Activated T-helper 17 cell treated with anti-CD3 and anti-CD28 coated beads, Interleukin-2, amount 50 U/mL, for 72 hours (primary cell): ENCODE measurements at regions not wholly inside any gene's neighbourhood (a gene's known extent, or its start where the extent isn't known, plus 50 kb on each side); places are given as distances from the start of the nearest gene placed in this dataset.

ENCODE experiments used
- ATAC-seq: fragments of 150-1000 bp; cut with Tn5 transposase; replicated peaks from 2 replicates; pipeline ENCODE4 v1.10.0; 2021; ENCODE audit warnings: mild to moderate bottlenecking, moderate library complexity
- H3K27ac Mint-ChIP-seq: one replicate; pipeline ENCODE4 v1.8.0; 2022; ENCODE audit warnings: mixed read lengths
- H3K27me3 Mint-ChIP-seq: one replicate; pipeline ENCODE4 v1.8.0; 2022; ENCODE audit warnings: mixed read lengths
- H3K36me3 Mint-ChIP-seq: one replicate; pipeline ENCODE4 v1.8.0; 2022; ENCODE audit warnings: low read depth, mild to moderate bottlenecking, mixed read lengths
- H3K4me1 Mint-ChIP-seq: one replicate; pipeline ENCODE4 v1.8.0; 2022; ENCODE audit warnings: mixed read lengths
- H3K4me3 Mint-ChIP-seq: one replicate; pipeline ENCODE4 v1.8.0; 2022; ENCODE audit warnings: mild to moderate bottlenecking, mixed read lengths
- H3K9me3 Mint-ChIP-seq: one replicate; pipeline ENCODE4 v1.8.0; 2022; ENCODE audit warnings: mixed read lengths

DNA sequence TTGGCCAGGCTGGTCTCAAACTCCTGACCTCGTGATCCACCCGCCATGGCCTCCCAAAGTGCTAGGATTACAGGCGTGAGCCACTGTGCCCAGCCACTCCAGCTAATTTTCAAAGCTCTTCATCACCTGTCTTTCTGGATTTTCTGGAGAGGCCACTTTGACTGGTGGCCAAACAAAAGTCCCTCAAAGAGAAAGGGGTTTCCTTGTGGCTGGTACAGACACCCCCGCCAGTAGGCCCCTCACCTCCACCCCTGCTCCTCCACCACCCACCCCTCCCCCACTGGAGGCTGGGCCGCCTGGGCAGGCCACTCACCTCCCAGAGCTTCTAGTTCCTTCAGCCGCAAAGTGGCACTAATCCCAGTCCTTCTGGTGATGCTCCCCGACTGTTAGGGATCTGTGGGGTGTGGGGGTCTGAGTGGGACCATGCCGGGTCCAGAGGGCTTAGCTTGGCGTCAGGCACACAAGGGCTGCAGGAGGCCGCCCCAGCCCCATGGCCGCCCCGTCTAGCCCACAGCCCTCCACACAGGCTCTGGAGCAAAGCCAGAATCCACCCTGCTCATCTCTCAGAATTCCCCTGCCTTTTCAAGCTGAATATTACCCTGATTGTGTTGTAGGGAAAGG is 182.0 kb upstream of the IER5L start:
- H3K27ac Mint-ChIP-seq, result no peak overlapping the region
- H3K4me1 Mint-ChIP-seq, result no peaks in the 10 kb centered on the region
- H3K4me3 Mint-ChIP-seq, result no peak overlapping the region
- H3K36me3 Mint-ChIP-seq, result no peaks in the 10 kb centered on the region
- ATAC-seq, result no peak
- H3K27me3 Mint-ChIP-seq, result peaks cover 2% of the 10 kb centered on the region
- no peaks in the 10 kb centered on the region for H3K9me3 Mint-ChIP-seq

DNA sequence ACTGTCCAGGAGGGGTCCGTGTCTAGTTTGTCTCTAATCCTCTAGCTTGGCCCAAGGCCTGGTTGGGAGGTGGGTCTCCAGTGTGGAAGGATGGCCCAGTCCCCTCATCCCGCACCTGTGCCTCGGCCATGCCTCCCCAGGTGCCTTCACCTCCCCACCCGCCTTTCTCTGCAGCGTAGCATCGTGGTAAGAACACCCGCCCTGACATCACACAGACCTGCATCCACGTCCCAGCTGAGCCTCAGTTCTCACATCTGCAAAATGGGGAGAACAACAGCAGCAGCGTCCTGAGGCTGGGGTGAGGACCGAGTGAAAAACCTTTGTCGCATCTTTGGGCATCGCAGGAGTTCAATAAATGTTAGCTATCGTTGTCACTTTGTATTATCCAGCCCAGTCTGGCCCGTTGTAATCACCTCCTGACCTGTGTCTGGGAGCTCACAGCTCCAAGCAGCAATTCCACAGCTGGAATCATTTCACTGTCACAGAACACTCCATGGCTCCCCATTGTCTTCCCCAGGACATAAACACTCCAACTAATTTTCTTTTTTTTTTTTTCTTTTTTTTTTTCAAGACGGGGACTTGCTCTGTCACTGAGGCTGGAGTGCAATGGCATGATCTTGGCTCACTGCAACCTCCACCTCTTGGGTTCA is 181.2 kb upstream of the IER5L start:
- Mint-ChIP-seq H3K4me1 (no peaks in the 10 kb centered on the region), H3K9me3 (no peaks in the 10 kb centered on the region), H3K4me3 (no peak overlapping the region), H3K27ac (no peak overlapping the region), H3K36me3 (no peaks in the 10 kb centered on the region), H3K27me3 (no peaks in the 10 kb centered on the region)
- no peak for ATAC-seq

DNA sequence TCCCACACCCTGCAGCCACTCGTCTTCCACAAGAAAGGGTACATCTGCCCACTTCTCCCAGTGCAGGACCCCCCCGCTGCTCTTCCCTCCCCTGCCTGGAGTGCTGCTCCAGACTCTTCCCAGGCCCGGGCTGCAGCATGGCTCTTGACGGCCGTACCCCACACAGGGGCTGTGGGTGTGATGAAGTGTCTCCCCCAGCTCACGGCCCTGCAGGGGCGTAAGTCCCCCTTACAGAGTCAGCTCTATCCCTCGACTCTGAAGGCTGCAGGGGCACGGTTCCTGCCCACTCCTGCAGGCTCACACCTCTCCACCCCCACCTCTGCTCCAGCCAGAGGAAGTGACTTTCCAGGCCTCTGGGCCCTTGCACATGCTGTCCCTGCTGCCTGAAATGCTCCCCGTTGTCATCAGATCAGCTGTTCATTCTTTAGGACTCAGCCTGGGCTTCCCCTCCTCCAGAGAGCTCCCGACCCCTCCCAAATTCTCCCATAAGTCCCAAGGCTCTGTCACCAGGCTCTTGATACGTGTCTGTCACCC is 180.6 kb upstream of the IER5L start:
- H3K4me3 Mint-ChIP-seq, result no peak overlapping the region
- no peak overlapping the region for H3K27ac Mint-ChIP-seq
- ATAC-seq, result no peak
- no peaks in the 10 kb centered on the region for H3K36me3 Mint-ChIP-seq
- H3K4me1 Mint-ChIP-seq, result no peaks in the 10 kb centered on the region
- no peaks in the 10 kb centered on the region for H3K27me3 Mint-ChIP-seq
- no peaks in the 10 kb centered on the region for H3K9me3 Mint-ChIP-seq

DNA sequence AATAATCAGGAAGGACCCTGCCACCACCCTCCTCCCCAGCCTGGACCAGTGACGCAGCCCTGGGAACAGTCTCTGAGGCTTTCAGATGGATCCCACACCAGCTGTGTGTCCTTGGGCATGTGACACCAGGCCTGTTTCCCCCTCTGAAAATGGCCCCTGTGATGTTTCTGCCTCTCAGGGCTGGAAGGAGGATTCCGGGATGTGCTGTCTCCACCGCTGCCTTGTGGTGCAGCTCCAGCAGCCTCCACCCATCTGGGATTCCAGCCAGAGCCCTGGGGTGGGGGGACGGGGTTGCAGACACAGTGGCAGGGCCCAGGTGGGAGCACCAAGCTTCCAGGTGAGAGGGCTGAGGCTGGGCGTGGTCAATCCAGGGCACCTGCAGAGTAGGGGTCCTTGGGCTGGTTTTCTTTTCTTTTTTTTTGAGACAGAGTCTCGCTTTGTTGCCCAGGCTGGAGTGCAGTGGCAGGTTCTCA is 179.7 kb upstream of the IER5L start:
- no peak overlapping the region for H3K4me3 Mint-ChIP-seq
- no peaks in the 10 kb centered on the region for H3K27me3 Mint-ChIP-seq
- no peaks in the 10 kb centered on the region for H3K9me3 Mint-ChIP-seq
- no peak overlapping the region for H3K27ac Mint-ChIP-seq
- H3K36me3 Mint-ChIP-seq, result no peaks in the 10 kb centered on the region
- no peaks in the 10 kb centered on the region for H3K4me1 Mint-ChIP-seq
- ATAC-seq, result no peak

DNA sequence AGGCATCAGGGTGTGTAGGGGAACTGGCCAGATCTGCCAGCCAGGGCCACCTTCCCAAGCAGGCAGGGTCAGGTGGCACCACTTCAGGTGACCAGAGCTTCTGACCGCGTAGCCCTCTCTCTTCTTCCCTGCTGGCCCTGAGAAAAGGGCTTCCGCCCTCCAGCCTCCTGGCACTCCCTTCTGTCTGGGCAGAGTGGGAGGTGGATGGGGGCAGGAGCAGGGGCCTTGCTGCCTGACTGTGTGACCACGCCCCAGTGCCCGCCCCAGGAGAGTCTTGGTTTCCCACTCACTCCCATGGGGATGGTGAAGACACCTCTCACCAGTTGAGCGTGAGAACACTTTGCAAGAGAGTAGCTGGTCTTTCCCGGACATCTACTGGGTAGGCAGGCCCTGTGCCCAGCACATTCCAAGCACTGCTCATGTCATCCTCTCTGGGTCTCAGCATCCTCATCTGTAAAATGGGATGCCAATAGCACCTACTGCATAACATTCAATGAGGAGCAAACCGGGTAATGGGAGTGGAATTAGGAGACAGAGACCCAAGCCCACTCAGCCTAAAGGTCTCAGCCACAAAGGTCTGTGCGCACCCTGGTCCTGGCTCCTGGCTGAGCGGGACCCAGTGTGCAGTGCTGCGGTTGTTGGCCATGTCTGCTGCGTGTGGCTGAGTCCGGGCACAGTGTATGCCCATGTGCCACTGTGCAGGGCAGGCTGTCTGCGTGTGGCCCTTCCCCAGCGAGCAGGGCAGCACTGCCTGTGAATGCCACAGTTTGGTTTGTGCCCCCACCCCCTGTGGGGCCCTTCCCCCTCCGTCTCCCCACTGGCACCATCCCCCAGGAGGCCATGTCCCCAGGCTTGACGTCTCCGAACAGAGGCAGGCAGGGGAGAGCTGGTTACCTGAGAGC is 179.1 kb upstream of the IER5L start:
- no peak for ATAC-seq
- H3K27ac Mint-ChIP-seq, result no peak overlapping the region
- no peaks in the 10 kb centered on the region for H3K27me3 Mint-ChIP-seq
- H3K36me3 Mint-ChIP-seq, result no peaks in the 10 kb centered on the region
- H3K4me3 Mint-ChIP-seq, result no peak overlapping the region
- H3K4me1 Mint-ChIP-seq, result no peaks in the 10 kb centered on the region
- H3K9me3 Mint-ChIP-seq, result no peaks in the 10 kb centered on the region

DNA sequence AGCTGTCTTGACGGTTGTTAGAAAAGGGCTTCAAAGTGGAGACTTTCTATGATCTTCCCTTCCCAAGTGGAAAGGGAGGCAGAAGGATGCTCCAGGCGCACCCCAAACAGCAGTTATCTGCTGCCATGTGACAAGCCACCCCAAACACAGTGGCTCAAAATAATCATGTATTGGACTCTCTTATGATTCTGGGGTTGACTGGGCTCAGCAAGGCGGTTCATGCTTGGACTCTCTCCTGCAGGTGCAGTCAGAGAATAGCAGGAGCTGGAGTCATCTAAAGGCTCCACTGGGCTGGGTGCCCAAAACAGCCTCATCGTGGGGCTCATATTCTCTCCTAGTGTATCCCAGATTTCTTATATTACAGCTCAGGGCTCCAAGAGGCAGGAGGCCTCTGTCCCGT is 177.6 kb upstream of the IER5L start:
- no peak overlapping the region for H3K27ac Mint-ChIP-seq
- no peaks in the 10 kb centered on the region for H3K4me1 Mint-ChIP-seq
- ATAC-seq, result no peak
- H3K27me3 Mint-ChIP-seq, result no peaks in the 10 kb centered on the region
- no peak overlapping the region for H3K4me3 Mint-ChIP-seq
- H3K9me3 Mint-ChIP-seq, result no peaks in the 10 kb centered on the region
- no peaks in the 10 kb centered on the region for H3K36me3 Mint-ChIP-seq

DNA sequence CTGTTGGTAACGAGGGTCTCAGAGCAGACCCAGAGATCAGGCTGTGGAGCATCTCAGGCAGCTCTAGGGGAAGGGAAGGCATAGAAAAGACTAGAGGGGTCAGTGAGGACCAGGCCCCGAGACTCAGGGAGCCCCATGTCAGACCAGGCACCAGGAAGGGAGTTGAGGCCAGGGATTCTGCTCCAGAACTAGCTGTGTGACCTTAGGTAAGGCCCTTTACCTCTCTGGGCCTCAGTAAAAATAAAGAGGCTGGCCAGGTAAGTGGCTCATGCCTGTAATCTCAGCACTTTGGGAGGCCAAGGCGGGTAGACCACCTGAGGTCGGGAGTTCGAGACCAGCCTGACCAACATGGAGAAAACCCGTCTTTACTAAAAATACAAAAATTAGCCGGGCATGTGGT is 176.4 kb upstream of the IER5L start:
- Mint-ChIP-seq H3K4me1 (no peaks in the 10 kb centered on the region), H3K27me3 (no peaks in the 10 kb centered on the region), H3K36me3 (no peaks in the 10 kb centered on the region), H3K9me3 (no peaks in the 10 kb centered on the region), H3K27ac (no peak overlapping the region), H3K4me3 (no peak overlapping the region)
- no peak for ATAC-seq

DNA sequence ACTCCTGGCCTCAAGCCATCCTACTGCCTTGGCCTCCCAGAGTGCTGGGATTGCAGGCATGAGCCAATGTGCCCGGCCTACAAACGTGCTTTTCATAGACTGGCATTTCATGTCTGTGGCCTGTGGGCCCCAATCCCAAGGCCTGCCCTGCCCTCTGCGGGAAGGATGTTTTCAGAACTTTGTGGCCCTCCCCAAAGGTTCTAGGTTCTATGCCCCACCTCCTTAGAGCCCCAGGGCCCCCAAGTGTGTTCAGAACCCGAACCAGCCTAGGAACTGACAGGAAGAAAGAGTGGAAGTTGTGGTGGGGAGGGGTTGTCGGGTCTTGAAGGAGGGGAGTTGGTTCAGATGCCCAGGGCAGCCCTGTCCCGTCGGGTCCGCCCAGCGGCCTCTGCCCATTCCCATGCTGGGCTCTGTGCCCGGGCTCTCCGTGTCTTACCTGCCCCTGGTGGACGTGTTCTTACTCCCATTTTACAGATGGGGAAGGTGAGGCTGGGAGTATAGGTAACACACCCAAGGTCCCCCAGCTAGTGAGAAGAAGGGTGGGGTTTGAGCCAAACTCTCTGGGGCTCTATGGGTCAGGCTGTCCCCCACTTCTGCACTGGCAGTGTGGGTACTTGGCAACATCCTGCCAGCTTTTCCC is 175.8 kb upstream of the IER5L start:
- no peaks in the 10 kb centered on the region for H3K4me1 Mint-ChIP-seq
- H3K36me3 Mint-ChIP-seq, result no peaks in the 10 kb centered on the region
- ATAC-seq, result no peak
- no peaks in the 10 kb centered on the region for H3K27me3 Mint-ChIP-seq
- H3K27ac Mint-ChIP-seq, result no peak overlapping the region
- H3K4me3 Mint-ChIP-seq, result no peak overlapping the region
- H3K9me3 Mint-ChIP-seq, result no peaks in the 10 kb centered on the region

DNA sequence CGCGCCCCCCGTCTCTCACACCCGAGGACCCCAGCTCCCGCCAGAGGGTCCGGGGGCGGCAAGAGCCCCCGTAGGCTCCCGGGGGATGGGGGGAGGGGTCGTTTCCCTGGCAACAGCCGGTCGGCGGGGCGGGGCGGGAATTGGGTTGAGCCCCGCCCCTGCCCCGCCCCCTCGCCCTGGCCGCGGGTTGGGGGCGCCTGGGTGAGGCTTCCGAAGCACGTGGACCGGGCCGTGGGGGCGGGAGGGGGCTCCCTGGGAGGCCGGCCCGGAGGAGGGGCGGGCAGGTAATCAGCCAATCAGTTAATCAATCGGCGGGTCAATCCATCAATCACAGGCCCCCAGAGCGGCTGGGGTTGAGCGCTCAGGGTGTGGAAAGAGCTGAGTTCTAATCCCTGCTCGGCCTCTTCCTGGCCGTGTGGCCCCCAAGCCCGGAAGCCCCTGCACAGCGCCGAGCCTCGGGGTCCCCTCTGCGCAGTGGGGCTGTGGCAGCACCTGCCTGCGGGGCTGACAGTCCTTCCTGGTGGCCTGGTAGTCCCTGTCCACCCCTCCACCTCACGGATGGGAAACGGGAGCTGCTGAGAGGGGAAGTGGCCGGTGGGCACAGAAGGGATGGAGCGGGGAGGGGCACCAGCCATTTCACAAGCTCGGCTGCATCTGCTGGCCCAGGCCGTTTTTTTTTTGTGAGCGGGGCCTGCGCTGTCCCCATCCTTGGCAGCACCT is 174.2 kb upstream of the IER5L start:
- Mint-ChIP-seq H3K36me3 (no peaks in the 10 kb centered on the region), H3K27me3 (no peaks in the 10 kb centered on the region), H3K27ac (no peak overlapping the region), H3K4me1 (no peaks in the 10 kb centered on the region), H3K9me3 (no peaks in the 10 kb centered on the region), H3K4me3 (no peak overlapping the region)
- ATAC-seq, result no peak

DNA sequence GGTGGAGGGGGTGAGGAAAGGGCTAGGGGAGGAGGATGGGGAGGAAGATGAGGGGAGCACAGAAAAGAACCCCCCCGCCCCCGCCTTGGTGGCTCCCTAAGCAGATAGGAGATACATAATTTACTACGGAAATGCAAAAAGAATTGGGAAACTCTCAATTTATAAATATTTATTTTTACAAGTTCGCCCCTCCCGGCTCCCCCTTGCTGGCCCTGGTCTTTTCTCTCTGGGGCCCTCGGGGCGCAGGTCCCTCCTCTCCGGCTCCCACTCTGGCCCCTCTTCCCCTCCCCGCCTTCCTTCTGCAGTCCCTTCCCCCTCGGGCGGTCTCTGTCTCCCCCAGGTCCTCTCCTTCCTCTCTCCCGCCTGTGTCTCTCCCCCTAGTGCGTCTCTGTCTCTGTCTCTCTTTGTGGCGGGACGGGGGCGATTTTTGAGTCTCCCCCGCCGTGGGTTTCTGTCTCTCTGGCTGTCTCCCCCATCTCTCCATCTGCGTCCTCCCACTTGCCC is 173.6 kb upstream of the IER5L start:
- no peaks in the 10 kb centered on the region for H3K36me3 Mint-ChIP-seq
- H3K27ac Mint-ChIP-seq, result no peak overlapping the region
- H3K9me3 Mint-ChIP-seq, result no peaks in the 10 kb centered on the region
- no peaks in the 10 kb centered on the region for H3K27me3 Mint-ChIP-seq
- H3K4me1 Mint-ChIP-seq, result no peaks in the 10 kb centered on the region
- ATAC-seq, result no peak
- H3K4me3 Mint-ChIP-seq, result no peak overlapping the region

DNA sequence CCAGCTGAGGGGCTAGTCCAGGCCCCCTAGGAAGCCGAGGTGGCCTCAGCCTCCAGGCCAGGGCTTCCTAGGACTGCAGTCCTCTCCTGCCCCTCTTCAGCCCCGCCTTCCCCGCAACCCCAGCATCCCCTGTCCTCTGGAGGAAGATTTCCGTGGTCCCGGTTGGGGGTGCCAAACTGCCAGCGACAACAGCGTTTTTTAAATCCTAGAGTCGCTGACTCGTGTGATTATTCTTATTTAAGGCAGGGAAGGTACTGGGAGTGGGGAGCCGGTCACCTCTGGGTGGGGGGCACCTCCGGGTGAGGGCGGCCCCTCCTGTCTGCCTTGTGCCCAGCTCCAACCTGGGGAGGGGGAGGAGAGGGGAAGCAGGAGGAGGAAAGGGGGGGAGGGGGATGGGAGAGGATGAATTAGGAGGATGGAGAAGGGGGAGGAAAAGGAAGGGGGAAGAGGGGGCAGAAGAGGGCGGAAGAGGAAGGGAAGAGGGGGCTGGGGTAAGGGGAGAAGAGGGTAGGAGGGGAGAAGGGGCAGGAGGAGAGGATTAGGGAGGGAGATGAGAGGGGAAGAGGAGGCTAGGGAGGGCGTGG is 173.1 kb upstream of the IER5L start:
- no peaks in the 10 kb centered on the region for H3K27me3 Mint-ChIP-seq
- H3K27ac Mint-ChIP-seq, result no peak overlapping the region
- H3K4me1 Mint-ChIP-seq, result no peaks in the 10 kb centered on the region
- H3K9me3 Mint-ChIP-seq, result no peaks in the 10 kb centered on the region
- ATAC-seq, result no peak
- H3K36me3 Mint-ChIP-seq, result no peaks in the 10 kb centered on the region
- H3K4me3 Mint-ChIP-seq, result no peak overlapping the region

DNA sequence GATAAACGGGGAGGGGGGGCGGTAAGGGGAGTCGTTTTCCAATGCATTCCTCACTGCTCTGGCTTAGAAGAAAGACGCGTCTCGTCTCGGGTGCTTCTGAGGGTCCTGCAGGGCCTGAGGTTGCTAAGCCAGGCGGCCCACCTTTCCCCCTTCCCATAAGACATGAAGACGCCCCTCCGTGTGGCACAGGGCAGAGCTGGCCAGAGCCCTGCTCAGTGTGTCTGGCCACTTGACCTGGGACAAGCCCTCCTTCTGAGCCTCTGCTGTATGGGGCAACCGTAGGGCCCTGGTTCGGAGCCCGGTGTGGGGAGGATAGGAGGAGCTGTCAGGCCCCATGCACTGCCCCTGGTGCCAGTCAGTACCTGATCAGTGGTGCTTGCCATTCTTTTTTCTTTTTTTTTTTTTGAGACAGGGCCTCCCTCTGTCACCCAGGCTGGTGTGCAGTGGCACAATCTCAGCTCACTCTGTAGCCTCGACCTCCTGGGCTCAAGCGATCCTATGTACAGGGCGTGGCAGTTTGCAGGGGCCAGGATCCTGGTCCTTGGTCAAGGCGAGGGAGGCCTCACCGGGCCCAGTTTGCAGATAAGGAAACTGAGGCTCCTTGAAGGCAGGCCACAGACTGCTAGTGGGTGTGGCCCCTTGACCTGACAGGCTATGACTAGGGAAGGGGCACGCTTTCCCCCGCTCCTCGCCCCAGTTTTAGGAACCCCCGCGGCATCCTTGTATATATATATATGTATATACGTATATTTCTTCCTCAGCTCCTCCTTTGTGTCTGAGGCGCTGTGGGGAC is 172.3 kb upstream of the IER5L start:
- Mint-ChIP-seq H3K4me3 (no peak overlapping the region), H3K36me3 (no peaks in the 10 kb centered on the region), H3K27ac (no peak overlapping the region), H3K4me1 (no peaks in the 10 kb centered on the region), H3K27me3 (no peaks in the 10 kb centered on the region), H3K9me3 (no peaks in the 10 kb centered on the region)
- no peak for ATAC-seq

DNA sequence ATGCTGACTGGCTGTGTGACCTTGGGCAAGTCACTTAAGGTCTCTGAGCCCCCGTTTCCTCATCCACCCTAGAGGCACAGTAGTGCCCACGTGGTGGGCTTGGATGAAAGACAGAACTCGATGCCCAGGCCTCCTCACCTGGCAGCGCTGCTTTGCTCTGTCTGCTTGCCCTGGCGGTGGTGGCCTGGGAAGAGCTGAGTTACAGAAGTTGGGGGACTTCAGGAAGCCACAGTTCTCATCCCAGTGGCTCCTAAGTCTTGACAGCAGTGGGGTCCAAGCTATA is 171.5 kb upstream of the IER5L start:
- no peak for ATAC-seq
- H3K9me3 Mint-ChIP-seq, result no peaks in the 10 kb centered on the region
- no peak overlapping the region for H3K27ac Mint-ChIP-seq
- no peaks in the 10 kb centered on the region for H3K4me1 Mint-ChIP-seq
- H3K27me3 Mint-ChIP-seq, result no peaks in the 10 kb centered on the region
- no peaks in the 10 kb centered on the region for H3K36me3 Mint-ChIP-seq
- no peak overlapping the region for H3K4me3 Mint-ChIP-seq
